Neural cell (in vitro differentiated cells): ENCODE measurements at regions not wholly inside any gene's neighbourhood (a gene's known extent, or its start where the extent isn't known, plus 50 kb on each side); places are given as distances from the start of the nearest gene placed in this dataset.

Experiments
- H2AFZ ChIP-seq: fragments of 200-600, 300-800 bp; sonication (generic), shearing (Covaris generic); 2 replicates; pipeline ENCODE4 v1.6.0; 2014; ENCODE audit warnings: low read depth, mild to moderate bottlenecking, antibody characterized with exemption, low read length, moderate library complexity
- H3F3A ChIP-seq: fragments of 200-600 bp; shearing (Covaris generic); 2 replicates; pipeline ENCODE4 v1.6.1; 2016; ENCODE audit warnings: mild to moderate bottlenecking, moderate library complexity, mixed read lengths, antibody characterized with exemption, low read length; ENCODE audit not compliant: insufficient read depth, poor library complexity, severe bottlenecking
- H3K27ac ChIP-seq: fragments of 200-600, 300-800 bp; sonication (generic), shearing (Covaris generic); 2 replicates; pipeline ENCODE4 v1.5.1; 2014; ENCODE audit warnings: mild to moderate bottlenecking, low read length, moderate library complexity
- H3K27me3 ChIP-seq: fragments of 300-800, 200-600 bp; sonication (generic), shearing (Covaris generic); 2 replicates; pipeline ENCODE4 v1.6.0; 2014; ENCODE audit warnings: mild to moderate bottlenecking, low read depth, low read length, moderate library complexity; ENCODE audit not compliant: insufficient read depth
- H3K36me3 ChIP-seq: fragments of 300-800, 200-600 bp; sonication (generic), shearing (Covaris generic); 2 replicates; pipeline ENCODE4 v1.5.1; 2014; ENCODE audit warnings: mild to moderate bottlenecking, antibody characterized with exemption, low read length, moderate library complexity; ENCODE audit not compliant: insufficient read depth
- H3K4me2 ChIP-seq: fragments of 300-800, 200-600 bp; sonication (generic), shearing (Covaris generic); 2 replicates; pipeline ENCODE4 v1.6.0; 2014; ENCODE audit warnings: mild to moderate bottlenecking, low read length
- H3K4me3 ChIP-seq: fragments of 300-800, 200-600 bp; sonication (generic), shearing (Covaris generic); 2 replicates; pipeline ENCODE4 v1.5.1; 2014; ENCODE audit warnings: mild to moderate bottlenecking, low read length, moderate library complexity
- H3K79me2 ChIP-seq: fragments of 200-600 bp; shearing (Covaris generic); replicated peaks from 2 replicates; pipeline ENCODE4 v1.6.0; 2014; ENCODE audit warnings: mild to moderate bottlenecking, low read length, moderate library complexity; ENCODE audit not compliant: insufficient read depth
- H3K9ac ChIP-seq: fragments of 300-800, 200-600 bp; sonication (generic), shearing (Covaris generic); 2 replicates; pipeline ENCODE4 v1.6.1; 2016; ENCODE audit warnings: mild to moderate bottlenecking, low read length, mixed read lengths
- H3K9me2 ChIP-seq: fragments of 200-600 bp; shearing (Covaris generic); 2 replicates; pipeline ENCODE4 v1.6.1; 2016; ENCODE audit warnings: mild to moderate bottlenecking, low read length, mixed read lengths; ENCODE audit not compliant: insufficient read depth
- H3K9me3 ChIP-seq: fragments of 200-600, 300-800 bp; sonication (generic), shearing (Covaris generic); 2 replicates; pipeline ENCODE4 v1.6.1; 2016; ENCODE audit warnings: mild to moderate bottlenecking, mixed run types, low read length, moderate library complexity, mixed read lengths
- H4K20me1 ChIP-seq: fragments of 200-600 bp; shearing (Covaris generic); 2 replicates; pipeline ENCODE4 v1.6.1; 2016; ENCODE audit warnings: mild to moderate bottlenecking, mixed run types; ENCODE audit not compliant: insufficient read depth
- EP300 ChIP-seq: fragments of 450-650 bp; conservative IDR thresholded peaks from 2 replicates; pipeline ENCODE4 v1.6.1; 2014; ENCODE audit warnings: antibody characterized with exemption, mild to moderate bottlenecking, moderate library complexity; ENCODE audit not compliant: poor library complexity, severe bottlenecking
- EZH2 ChIP-seq: fragments of 200-600, 300-800 bp; shearing (Covaris generic), sonication (generic); IDR thresholded peaks from 2 replicates; pipeline ENCODE4 v1.6.1; 2014; ENCODE audit warnings: antibody characterized with exemption, low read length, borderline replicate concordance, mild to moderate bottlenecking; ENCODE audit not compliant: insufficient read depth, poor library complexity, severe bottlenecking
- MXI1 ChIP-seq: fragments of 450-650 bp; conservative IDR thresholded peaks from 2 replicates; pipeline ENCODE4 v1.6.1; 2014; ENCODE audit warnings: antibody characterized with exemption, mild to moderate bottlenecking; ENCODE audit not compliant: poor library complexity, severe bottlenecking
- POLR2AphosphoS5 ChIP-seq: IDR thresholded peaks from 2 replicates; pipeline ENCODE4 v1.6.1; 2012
- RAD21 ChIP-seq: fragments of 450-650 bp; conservative IDR thresholded peaks from 2 replicates; pipeline ENCODE4 v1.6.1; 2014; ENCODE audit warnings: antibody characterized with exemption, mild to moderate bottlenecking, moderate library complexity
- SMC3 ChIP-seq: fragments of 450-650 bp; conservative IDR thresholded peaks from 2 replicates; pipeline ENCODE4 v1.6.1; 2014; ENCODE audit warnings: antibody characterized with exemption, mild to moderate bottlenecking, moderate library complexity; ENCODE audit not compliant: poor library complexity
- TAF1 ChIP-seq: IDR thresholded peaks from 2 replicates; pipeline ENCODE4 v1.6.1; 2012; ENCODE audit warnings: low read depth
- TF ChIP-seq, protein P1 (sequence below): IDR thresholded peaks from 2 replicates; pipeline ENCODE4 v1.6.1; 2012; ENCODE audit warnings: borderline replicate concordance
- TF ChIP-seq, protein P2 (sequence below): fragments of 450-650 bp; IDR thresholded peaks from 2 replicates; pipeline ENCODE4 v1.5.1; 2014; ENCODE audit warnings: antibody characterized with exemption, mild to moderate bottlenecking, moderate library complexity; ENCODE audit not compliant: poor library complexity, severe bottlenecking

DNA sequence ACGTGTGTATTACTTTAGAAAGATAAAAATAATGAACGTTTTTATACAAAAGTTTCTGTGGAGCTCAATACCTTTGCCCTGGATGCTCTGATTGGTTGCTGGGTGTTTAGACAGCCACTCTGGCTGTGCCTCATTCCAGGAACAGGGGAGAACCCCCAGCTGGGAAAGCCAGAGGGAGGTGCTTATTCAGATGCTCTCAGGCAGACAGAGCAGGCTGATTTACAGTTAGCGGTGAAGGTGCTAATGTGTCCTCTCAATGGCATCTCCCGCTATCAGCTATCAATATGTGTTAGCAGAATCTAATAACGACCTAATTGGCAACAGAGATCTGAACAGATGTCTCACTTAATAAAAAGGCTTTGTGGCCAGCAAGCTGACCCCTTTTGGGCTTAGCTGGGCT, 402.3 kb downstream of the NUAK1 start:
- peaks cover 28% of the 10 kb centered on the region for H3K27me3 ChIP-seq
- H3K4me2 ChIP-seq, result no peak overlapping the region
- no peak overlapping the region for H3K27ac ChIP-seq

DNA sequence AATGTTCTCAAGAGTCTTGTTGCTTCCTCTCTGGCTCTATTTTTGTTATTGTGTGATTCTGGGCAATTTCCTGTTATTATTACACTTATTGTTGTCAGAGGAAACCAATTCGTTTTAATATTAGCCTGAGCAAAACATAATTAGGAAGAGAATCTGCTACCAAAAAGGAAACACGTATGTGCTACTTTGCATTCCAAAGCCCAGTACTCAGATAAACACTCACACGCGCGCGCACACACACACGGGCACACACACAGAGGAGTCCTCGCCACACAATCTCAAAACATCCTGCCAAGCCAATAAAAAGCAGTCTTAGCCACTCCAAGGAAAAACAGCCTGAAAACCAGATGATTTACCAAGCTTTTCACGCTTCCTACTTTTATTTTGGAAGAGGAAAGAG, 400.7 kb downstream of the NUAK1 start:
- no peaks in the 10 kb centered on the region for H3F3A ChIP-seq
- H3K4me3 ChIP-seq, result no peak overlapping the region
- no peak overlapping the region for H2AFZ ChIP-seq

More for the DNA sequence above, 402.3 kb downstream of the NUAK1 start:
- Histone ChIP-seq H2AFZ (no peak overlapping the region), H3K9me2 (no peaks in the 10 kb centered on the region), H3K9me3 (no peaks in the 10 kb centered on the region), H3K4me3 (no peak overlapping the region), H3K9ac (no peak overlapping the region), H3K36me3 (no peaks in the 10 kb centered on the region), H3K79me2 (no peaks in the 10 kb centered on the region), H3F3A (no peaks in the 10 kb centered on the region), H4K20me1 (no peaks in the 10 kb centered on the region)
- TF ChIP-seq SMC3 (no peak), RAD21 (no peak), POLR2AphosphoS5 (no peak), EP300 (no peak), EZH2 (no peak), MXI1 (no peak)
- TF ChIP-seq, protein P1, sequence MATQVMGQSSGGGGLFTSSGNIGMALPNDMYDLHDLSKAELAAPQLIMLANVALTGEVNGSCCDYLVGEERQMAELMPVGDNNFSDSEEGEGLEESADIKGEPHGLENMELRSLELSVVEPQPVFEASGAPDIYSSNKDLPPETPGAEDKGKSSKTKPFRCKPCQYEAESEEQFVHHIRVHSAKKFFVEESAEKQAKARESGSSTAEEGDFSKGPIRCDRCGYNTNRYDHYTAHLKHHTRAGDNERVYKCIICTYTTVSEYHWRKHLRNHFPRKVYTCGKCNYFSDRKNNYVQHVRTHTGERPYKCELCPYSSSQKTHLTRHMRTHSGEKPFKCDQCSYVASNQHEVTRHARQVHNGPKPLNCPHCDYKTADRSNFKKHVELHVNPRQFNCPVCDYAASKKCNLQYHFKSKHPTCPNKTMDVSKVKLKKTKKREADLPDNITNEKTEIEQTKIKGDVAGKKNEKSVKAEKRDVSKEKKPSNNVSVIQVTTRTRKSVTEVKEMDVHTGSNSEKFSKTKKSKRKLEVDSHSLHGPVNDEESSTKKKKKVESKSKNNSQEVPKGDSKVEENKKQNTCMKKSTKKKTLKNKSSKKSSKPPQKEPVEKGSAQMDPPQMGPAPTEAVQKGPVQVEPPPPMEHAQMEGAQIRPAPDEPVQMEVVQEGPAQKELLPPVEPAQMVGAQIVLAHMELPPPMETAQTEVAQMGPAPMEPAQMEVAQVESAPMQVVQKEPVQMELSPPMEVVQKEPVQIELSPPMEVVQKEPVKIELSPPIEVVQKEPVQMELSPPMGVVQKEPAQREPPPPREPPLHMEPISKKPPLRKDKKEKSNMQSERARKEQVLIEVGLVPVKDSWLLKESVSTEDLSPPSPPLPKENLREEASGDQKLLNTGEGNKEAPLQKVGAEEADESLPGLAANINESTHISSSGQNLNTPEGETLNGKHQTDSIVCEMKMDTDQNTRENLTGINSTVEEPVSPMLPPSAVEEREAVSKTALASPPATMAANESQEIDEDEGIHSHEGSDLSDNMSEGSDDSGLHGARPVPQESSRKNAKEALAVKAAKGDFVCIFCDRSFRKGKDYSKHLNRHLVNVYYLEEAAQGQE, result no peak
- TF ChIP-seq, protein P2, sequence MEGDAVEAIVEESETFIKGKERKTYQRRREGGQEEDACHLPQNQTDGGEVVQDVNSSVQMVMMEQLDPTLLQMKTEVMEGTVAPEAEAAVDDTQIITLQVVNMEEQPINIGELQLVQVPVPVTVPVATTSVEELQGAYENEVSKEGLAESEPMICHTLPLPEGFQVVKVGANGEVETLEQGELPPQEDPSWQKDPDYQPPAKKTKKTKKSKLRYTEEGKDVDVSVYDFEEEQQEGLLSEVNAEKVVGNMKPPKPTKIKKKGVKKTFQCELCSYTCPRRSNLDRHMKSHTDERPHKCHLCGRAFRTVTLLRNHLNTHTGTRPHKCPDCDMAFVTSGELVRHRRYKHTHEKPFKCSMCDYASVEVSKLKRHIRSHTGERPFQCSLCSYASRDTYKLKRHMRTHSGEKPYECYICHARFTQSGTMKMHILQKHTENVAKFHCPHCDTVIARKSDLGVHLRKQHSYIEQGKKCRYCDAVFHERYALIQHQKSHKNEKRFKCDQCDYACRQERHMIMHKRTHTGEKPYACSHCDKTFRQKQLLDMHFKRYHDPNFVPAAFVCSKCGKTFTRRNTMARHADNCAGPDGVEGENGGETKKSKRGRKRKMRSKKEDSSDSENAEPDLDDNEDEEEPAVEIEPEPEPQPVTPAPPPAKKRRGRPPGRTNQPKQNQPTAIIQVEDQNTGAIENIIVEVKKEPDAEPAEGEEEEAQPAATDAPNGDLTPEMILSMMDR, result no peak

More for the DNA sequence above, 400.7 kb downstream of the NUAK1 start:
- Histone ChIP-seq H3K27me3 (peaks cover 42% of the 10 kb centered on the region), H3K27ac (no peak overlapping the region), H3K79me2 (no peaks in the 10 kb centered on the region), H4K20me1 (no peaks in the 10 kb centered on the region), H3K9me3 (no peaks in the 10 kb centered on the region), H3K9me2 (no peaks in the 10 kb centered on the region), H3K9ac (no peak overlapping the region), H3K4me2 (no peak overlapping the region), H3K36me3 (no peaks in the 10 kb centered on the region)
- TF ChIP-seq RAD21 (no peak), EP300 (no peak), POLR2AphosphoS5 (no peak), SMC3 (no peak), MXI1 (no peak), TAF1 (no peak), EZH2 (no peak)
- TF ChIP-seq, protein P1, result no peak
- TF ChIP-seq, protein P2, result no peak
